ENCODE measurements at regions not wholly inside any gene's neighbourhood (a gene's known extent, or its start where the extent isn't known, plus 50 kb on each side); places are given as distances from the start of the nearest gene placed in this dataset.

DNA sequence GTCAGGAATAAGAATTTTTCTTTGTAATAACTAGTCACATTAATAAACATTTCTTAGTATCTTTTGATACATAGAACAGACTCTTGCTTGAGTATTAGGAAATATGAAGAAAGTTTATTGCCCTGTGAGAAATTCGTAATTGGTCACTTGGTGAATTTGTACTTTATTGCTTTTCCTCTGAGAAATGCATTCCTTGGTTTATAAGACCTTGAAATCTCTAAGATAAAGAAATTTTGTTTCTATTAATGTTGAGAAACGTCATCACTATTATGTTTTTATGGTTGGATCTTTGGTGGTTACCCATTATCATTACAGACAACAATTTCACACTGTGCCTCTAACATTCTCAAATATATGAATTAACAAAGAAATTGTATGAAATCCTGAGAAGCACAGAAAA is 652.0 kb upstream of the NECTIN3 start:
- Histone ChIP-seq H4K20me1 (ENCODE audit: control insufficient read depth, insufficient read depth) (no peaks in the 10 kb centered on the region), H3K79me2 (ENCODE audit: control insufficient read depth, insufficient read depth, low read length) (no peaks in the 10 kb centered on the region), H3K36me3 (ENCODE audit: control insufficient read depth in 2 of 2, insufficient read depth in 2 of 2, low read length in 1 of 2) (no peaks in the 10 kb centered on the region), H3K27ac (ENCODE audit: control insufficient read depth, insufficient read depth) (no peak overlapping the region), H3K9ac (ENCODE audit: control insufficient read depth, insufficient read depth, low read length) (no peak overlapping the region), H3K27me3 (replicated peaks in 1 of 2; ENCODE audit: control insufficient read depth in 2 of 2, insufficient read depth in 2 of 2, low read length in 1 of 2) (no peaks in the 10 kb centered on the region), H3K4me2 (ENCODE audit: control insufficient read depth, insufficient read depth) (no peak overlapping the region), H3K4me1 (ENCODE audit: control insufficient read depth, insufficient read depth, low read length) (no peaks in the 10 kb centered on the region), H3K4me3 (no peak overlapping the region), H3K9me3 (replicated peaks; ENCODE audit: control insufficient read depth, insufficient read depth, low read length) (no peaks in the 10 kb centered on the region), H2AFZ (ENCODE audit: control insufficient read depth, low read depth, low read length) (no peak overlapping the region)
- TF ChIP-seq ZSCAN29 (IDR thresholded peaks at IDR 0.05) (no peak), CREB1 (IDR thresholded peaks at IDR 0.05; ENCODE audit: low read depth) (no peak), RCOR1 (conservative IDR thresholded peaks at IDR 0.05; ENCODE audit: low read depth, low read length) (no peak), FOXM1 (IDR thresholded peaks at IDR 0.05; ENCODE audit: low read depth, low read length) (no peak), POLR2A (IDR thresholded peaks at IDR 0.05; ENCODE audit: low read depth, low read length) (no peak)
- TF ChIP-seq, protein P1, sequence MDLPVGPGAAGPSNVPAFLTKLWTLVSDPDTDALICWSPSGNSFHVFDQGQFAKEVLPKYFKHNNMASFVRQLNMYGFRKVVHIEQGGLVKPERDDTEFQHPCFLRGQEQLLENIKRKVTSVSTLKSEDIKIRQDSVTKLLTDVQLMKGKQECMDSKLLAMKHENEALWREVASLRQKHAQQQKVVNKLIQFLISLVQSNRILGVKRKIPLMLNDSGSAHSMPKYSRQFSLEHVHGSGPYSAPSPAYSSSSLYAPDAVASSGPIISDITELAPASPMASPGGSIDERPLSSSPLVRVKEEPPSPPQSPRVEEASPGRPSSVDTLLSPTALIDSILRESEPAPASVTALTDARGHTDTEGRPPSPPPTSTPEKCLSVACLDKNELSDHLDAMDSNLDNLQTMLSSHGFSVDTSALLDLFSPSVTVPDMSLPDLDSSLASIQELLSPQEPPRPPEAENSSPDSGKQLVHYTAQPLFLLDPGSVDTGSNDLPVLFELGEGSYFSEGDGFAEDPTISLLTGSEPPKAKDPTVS (IDR thresholded peaks at IDR 0.05; ENCODE audit: low read depth, low read length): no peak
- FAIRE-seq (no peak), ATAC-seq (no peak), DNase-seq (ENCODE audit: low read depth, low spot score) (no peak)
- in situ Hi-C loops (cut with MboI): no loop called here
- WGBS (ENCODE audit: insufficient coverage, insufficient replicate concordance, low lambda C conversion rate, missing lambda C conversion rate): 2% methylated on average over 2 of the region's 2 CpGs
- CTCF ChIA-PET: no interaction called here
- BruUV-seq (replicated peaks): no TSS peak
- POLR2A ChIA-PET: no interaction called here
- SMC1A ChIA-PET (ENCODE audit: uncharacterized antibody, unreplicated experiment): no interaction called here
- intact Hi-C loops (cut with micrococcal nuclease; ENCODE audit: unreplicated experiment): no loop called here
- RAD21 ChIA-PET (ENCODE audit: unreplicated experiment): no interaction called here

DNA sequence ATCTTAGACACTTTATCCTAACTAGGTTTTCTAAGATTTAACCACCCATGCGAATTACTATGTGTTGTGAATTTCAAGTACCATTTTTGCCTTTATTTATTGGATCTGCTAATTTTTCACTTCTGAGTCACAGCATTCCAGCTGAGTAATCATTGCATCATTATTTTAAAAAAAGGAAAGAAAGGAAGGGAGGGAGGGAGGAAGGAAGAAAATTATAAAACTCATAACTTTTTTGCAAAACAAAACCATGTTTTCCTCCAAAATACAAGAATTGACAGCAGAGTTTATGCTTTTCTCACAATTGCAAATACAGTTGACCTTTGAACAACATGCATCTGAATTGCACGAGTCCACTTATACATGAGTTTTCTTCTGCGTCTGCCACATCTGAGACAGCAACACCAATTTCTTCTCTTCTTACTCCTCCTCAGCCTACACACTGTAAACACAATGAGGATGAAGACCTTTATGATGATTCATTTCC is 651.4 kb upstream of the NECTIN3 start:
- H3K79me2 ChIP-seq (ENCODE audit: control insufficient read depth, insufficient read depth, low read length): no peaks in the 10 kb centered on the region
- 21% methylated on average over 3 of the region's 3 CpGs for WGBS (ENCODE audit: insufficient coverage, insufficient replicate concordance, low lambda C conversion rate, missing lambda C conversion rate)
- no peak overlapping the region for H3K27ac ChIP-seq (ENCODE audit: control insufficient read depth, insufficient read depth)
- ChIA-PET CTCF (no interaction called here), RAD21 (ENCODE audit: unreplicated experiment) (no interaction called here), SMC1A (ENCODE audit: uncharacterized antibody, unreplicated experiment) (no interaction called here), POLR2A (no interaction called here)
- no peaks in the 10 kb centered on the region for H4K20me1 ChIP-seq (ENCODE audit: control insufficient read depth, insufficient read depth)
- in situ Hi-C loops (cut with MboI) (no loop called here), intact Hi-C loops (cut with micrococcal nuclease; ENCODE audit: unreplicated experiment) (no loop called here)
- BruUV-seq (replicated peaks): no TSS peak
- no peak overlapping the region for H3K9ac ChIP-seq (ENCODE audit: control insufficient read depth, insufficient read depth, low read length)
- H3K27me3 ChIP-seq (replicated peaks in 1 of 2; ENCODE audit: control insufficient read depth in 2 of 2, insufficient read depth in 2 of 2, low read length in 1 of 2): no peaks in the 10 kb centered on the region
- no peaks in the 10 kb centered on the region for H3K36me3 ChIP-seq (ENCODE audit: control insufficient read depth in 2 of 2, insufficient read depth in 2 of 2, low read length in 1 of 2)
- H3K4me2 ChIP-seq (ENCODE audit: control insufficient read depth, insufficient read depth): no peak overlapping the region
- no peak overlapping the region for H3K4me3 ChIP-seq
- no peak for ATAC-seq
- DNase-seq (ENCODE audit: low read depth, low spot score): no peak
- H3K4me1 ChIP-seq (ENCODE audit: control insufficient read depth, insufficient read depth, low read length): no peaks in the 10 kb centered on the region
- H2AFZ ChIP-seq (ENCODE audit: control insufficient read depth, low read depth, low read length): no peak overlapping the region
- FAIRE-seq: no peak
- no peaks in the 10 kb centered on the region for H3K9me3 ChIP-seq (replicated peaks; ENCODE audit: control insufficient read depth, insufficient read depth, low read length)
- TF ChIP-seq, protein P2, sequence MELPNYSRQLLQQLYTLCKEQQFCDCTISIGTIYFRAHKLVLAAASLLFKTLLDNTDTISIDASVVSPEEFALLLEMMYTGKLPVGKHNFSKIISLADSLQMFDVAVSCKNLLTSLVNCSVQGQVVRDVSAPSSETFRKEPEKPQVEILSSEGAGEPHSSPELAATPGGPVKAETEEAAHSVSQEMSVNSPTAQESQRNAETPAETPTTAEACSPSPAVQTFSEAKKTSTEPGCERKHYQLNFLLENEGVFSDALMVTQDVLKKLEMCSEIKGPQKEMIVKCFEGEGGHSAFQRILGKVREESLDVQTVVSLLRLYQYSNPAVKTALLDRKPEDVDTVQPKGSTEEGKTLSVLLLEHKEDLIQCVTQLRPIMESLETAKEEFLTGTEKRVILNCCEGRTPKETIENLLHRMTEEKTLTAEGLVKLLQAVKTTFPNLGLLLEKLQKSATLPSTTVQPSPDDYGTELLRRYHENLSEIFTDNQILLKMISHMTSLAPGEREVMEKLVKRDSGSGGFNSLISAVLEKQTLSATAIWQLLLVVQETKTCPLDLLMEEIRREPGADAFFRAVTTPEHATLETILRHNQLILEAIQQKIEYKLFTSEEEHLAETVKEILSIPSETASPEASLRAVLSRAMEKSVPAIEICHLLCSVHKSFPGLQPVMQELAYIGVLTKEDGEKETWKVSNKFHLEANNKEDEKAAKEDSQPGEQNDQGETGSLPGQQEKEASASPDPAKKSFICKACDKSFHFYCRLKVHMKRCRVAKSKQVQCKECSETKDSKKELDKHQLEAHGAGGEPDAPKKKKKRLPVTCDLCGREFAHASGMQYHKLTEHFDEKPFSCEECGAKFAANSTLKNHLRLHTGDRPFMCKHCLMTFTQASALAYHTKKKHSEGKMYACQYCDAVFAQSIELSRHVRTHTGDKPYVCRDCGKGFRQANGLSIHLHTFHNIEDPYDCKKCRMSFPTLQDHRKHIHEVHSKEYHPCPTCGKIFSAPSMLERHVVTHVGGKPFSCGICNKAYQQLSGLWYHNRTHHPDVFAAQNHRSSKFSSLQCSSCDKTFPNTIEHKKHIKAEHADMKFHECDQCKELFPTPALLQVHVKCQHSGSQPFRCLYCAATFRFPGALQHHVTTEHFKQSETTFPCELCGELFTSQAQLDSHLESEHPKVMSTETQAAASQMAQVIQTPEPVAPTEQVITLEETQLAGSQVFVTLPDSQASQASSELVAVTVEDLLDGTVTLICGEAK (IDR thresholded peaks at IDR 0.05; ENCODE audit: borderline replicate concordance): no peak
- TF ChIP-seq ZNF217 (IDR thresholded peaks at IDR 0.05): no peak
- TF ChIP-seq YBX1 (IDR thresholded peaks at IDR 0.05): no peak
- no peak for TF ChIP-seq SP1 (IDR thresholded peaks at IDR 0.05; ENCODE audit: low read depth, low read length)
- TF ChIP-seq PRDM15 (CRISPR knock-in tag; IDR thresholded peaks at IDR 0.05): no peak

All from GM12878 (cell line).